HEK293T (cell line): ENCODE measurements at regions not wholly inside any gene's neighbourhood (a gene's known extent, or its start where the extent isn't known, plus 50 kb on each side); places are given as distances from the start of the nearest gene placed in this dataset.
A peak's percentile ranks its signal among the peaks of the same experiment; 100 is the strongest.

ENCODE experiments used
- CTCF ChIA-PET: fragments of 350-600 bp; formaldehyde crosslinking; extraction: SDS; loops from one replicate; lab custom pipeline; 2021; ENCODE audit warnings: antibody characterized with exemption, inconsistent platforms; lab: Yijun Ruan, JAX
- POLR2A ChIA-PET: fragments of 350-600 bp; formaldehyde crosslinking; extraction: SDS; loops from one replicate; lab custom pipeline; 2020; ENCODE audit warnings: antibody characterized with exemption, inconsistent platforms; lab: Yijun Ruan, JAX
- DNase-seq: peaks from one replicate; pipeline ENCODE4 v3.0.0; 2012; ENCODE audit warnings: mixed read lengths; ENCODE audit errors: extremely low spot score
- ARNT ChIP-seq: fragments of 450-650 bp; IDR thresholded peaks from 2 replicates; pipeline ENCODE4 v1.6.1; 2017; ENCODE audit warnings: mild to moderate bottlenecking
- BHLHE40 ChIP-seq: fragments of 450-650 bp; IDR thresholded peaks from 2 replicates; pipeline ENCODE4 v1.6.1; 2016; ENCODE audit warnings: mild to moderate bottlenecking, moderate library complexity, borderline replicate concordance
- CTBP1 ChIP-seq: fragments of 450-650 bp; IDR thresholded peaks from 2 replicates; pipeline ENCODE4 v1.6.1; 2016; ENCODE audit warnings: borderline replicate concordance
- ELF4 ChIP-seq: fragments of 450-650 bp; IDR thresholded peaks from 2 replicates; pipeline ENCODE4 v1.6.1; 2017; ENCODE audit warnings: antibody characterized with exemption
- FOXA1 ChIP-seq: fragments of 450-650 bp; IDR thresholded peaks from 2 replicates; pipeline ENCODE4 v1.6.1; 2016; ENCODE audit warnings: mild to moderate bottlenecking
- FOXK2 ChIP-seq: fragments of 450-650 bp; IDR thresholded peaks from 2 replicates; pipeline ENCODE4 v1.6.1; 2016; ENCODE audit warnings: mild to moderate bottlenecking
- FOXM1 ChIP-seq: fragments of 450-650 bp; IDR thresholded peaks from 2 replicates; pipeline ENCODE4 v1.6.1; 2017; ENCODE audit warnings: mild to moderate bottlenecking, borderline replicate concordance
- HDGF ChIP-seq: fragments of 450-650 bp; IDR thresholded peaks from 2 replicates; pipeline ENCODE4 v1.6.1; 2017; ENCODE audit warnings: antibody characterized with exemption, borderline replicate concordance
- L3MBTL2 ChIP-seq: fragments of 450-650 bp; conservative IDR thresholded peaks from 2 replicates; pipeline ENCODE4 v1.6.1; 2016; ENCODE audit warnings: mild to moderate bottlenecking
- LEF1 ChIP-seq: fragments of 450-650 bp; IDR thresholded peaks from 2 replicates; pipeline ENCODE4 v1.6.1; 2017; ENCODE audit warnings: mild to moderate bottlenecking, borderline replicate concordance
- NFRKB ChIP-seq: fragments of 450-650 bp; IDR thresholded peaks from 2 replicates; pipeline ENCODE4 v1.6.1; 2016; ENCODE audit warnings: mild to moderate bottlenecking, moderate library complexity
- SP1 ChIP-seq: fragments of 450-650 bp; IDR thresholded peaks from 2 replicates; pipeline ENCODE4 v1.6.1; 2017
- SUZ12 ChIP-seq: fragments of 450-650 bp; IDR thresholded peaks from 2 replicates; pipeline ENCODE4 v1.6.1; 2016; ENCODE audit warnings: mild to moderate bottlenecking
- TARDBP ChIP-seq: fragments of 450-650 bp; IDR thresholded peaks from 2 replicates; pipeline ENCODE4 v1.6.1; 2016
- ZNF384 ChIP-seq: fragments of 450-650 bp; IDR thresholded peaks from 2 replicates; pipeline ENCODE4 v1.6.1; 2016
- TF ChIP-seq, protein P1 (sequence below): fragments of 450-650 bp; IDR thresholded peaks from 2 replicates; pipeline ENCODE4 v1.6.1; 2016

DNA sequence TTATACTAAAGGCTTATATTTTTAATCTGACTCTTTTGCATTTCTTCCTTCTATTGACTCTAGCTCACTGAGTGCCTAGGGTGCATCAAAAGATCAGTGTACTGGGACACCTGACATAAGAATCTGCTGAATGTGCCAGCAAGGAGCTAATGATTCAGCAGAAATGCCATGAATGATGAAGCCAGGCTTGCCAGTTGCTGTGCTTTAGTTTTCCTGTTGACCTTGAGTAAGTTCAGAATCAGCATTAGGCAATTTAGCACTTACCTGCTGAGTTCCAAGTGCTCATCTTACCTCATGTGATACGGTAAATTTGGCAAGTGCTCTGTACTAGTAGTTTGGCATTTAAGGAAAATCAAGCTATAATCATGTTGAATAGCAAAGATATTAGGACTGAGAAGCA lies 523.2 kb upstream of the B3GALT2 start:
- DNase-seq = no peak
- ChIA-PET POLR2A (no interaction called here), CTCF (no interaction called here)
- TF ChIP-seq FOXA1 (no peak), BHLHE40 (no peak), SP1 (no peak), L3MBTL2 (no peak), HDGF (no peak), LEF1 (no peak), NFRKB (no peak), ARNT (no peak), ZNF384 (no peak), SUZ12 (no peak)
- TF ChIP-seq, protein P1, sequence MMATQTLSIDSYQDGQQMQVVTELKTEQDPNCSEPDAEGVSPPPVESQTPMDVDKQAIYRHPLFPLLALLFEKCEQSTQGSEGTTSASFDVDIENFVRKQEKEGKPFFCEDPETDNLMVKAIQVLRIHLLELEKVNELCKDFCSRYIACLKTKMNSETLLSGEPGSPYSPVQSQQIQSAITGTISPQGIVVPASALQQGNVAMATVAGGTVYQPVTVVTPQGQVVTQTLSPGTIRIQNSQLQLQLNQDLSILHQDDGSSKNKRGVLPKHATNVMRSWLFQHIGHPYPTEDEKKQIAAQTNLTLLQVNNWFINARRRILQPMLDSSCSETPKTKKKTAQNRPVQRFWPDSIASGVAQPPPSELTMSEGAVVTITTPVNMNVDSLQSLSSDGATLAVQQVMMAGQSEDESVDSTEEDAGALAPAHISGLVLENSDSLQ = no peak

DNA sequence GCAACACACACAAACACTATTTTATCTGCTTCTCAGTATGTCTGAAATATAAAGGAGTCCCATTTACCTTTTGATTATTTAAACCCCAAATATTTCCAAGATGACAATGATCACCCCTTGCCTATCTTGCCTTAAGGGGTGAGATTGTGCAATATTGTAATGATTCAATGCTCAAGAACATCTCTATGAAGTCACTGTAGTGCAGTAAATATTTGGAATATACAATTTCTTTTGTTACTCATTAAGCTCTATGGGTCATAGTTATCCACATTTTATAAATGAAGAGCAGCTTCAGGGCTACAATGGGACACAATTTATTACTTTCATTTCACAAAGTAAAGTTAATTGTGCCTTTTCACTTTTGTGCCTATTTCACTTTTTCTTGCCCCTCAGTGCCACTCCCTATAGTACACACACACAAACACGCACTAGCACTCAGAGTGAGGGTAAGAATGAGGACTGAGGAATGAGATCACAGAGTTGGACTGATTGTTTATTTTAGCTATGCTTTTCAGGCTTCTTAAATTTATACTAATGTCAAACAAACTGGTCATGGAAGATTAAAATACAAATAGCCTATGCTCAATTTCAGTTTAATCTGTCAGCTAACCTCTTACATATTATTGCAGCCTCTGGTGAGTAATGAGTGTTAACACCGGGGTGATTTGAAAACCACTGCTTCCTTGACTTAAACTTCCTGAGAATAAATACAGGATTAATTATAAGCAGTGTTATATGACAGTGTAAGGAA lies 521.0 kb upstream of the B3GALT2 start:
- POLR2A ChIA-PET = no interaction called here
- TF ChIP-seq ZNF384 = no peak
- TF ChIP-seq CTBP1 = peak; percentile 42; the same call in 1 of the 2 replicates
- TF ChIP-seq LEF1 = 0 out of 2 replicates have a peak, but pooled peaks have one; percentile 19
- TF ChIP-seq, protein P1 = peak; percentile 57
- CTCF ChIA-PET = no interaction called here
- DNase-seq = peak; percentile 8

DNA sequence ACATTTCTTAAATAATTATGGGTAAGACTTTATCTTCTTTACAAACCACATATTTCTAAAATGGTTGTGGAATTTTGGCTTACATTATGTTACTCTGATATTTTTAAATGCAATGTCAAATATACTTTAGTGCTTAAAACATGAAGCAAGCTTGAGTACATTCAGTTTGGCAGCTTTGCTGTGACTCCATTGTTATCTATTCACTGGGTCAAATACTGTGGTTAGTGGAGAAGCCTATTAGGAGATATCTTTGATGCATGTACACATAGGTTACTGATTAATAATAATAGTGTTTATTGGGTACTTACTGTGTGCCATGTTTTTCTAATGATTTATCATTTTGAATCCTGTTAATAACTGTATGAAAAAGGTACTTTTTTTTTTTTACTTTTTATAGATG lies 520.4 kb upstream of the B3GALT2 start:
- ChIA-PET CTCF (no interaction called here), POLR2A (no interaction called here)
- no peak for DNase-seq
- no peak for TF ChIP-seq TARDBP
- TF ChIP-seq LEF1 = no peak
- TF ChIP-seq FOXM1 = no peak
- no peak for TF ChIP-seq CTBP1
- no peak for TF ChIP-seq L3MBTL2
- TF ChIP-seq FOXA1 = no peak
- no peak for TF ChIP-seq BHLHE40
- TF ChIP-seq, protein P1 = no peak
- no peak for TF ChIP-seq ELF4
- TF ChIP-seq SUZ12 = no peak
- no peak for TF ChIP-seq ARNT
- TF ChIP-seq NFRKB = no peak
- no peak for TF ChIP-seq ZNF384

DNA sequence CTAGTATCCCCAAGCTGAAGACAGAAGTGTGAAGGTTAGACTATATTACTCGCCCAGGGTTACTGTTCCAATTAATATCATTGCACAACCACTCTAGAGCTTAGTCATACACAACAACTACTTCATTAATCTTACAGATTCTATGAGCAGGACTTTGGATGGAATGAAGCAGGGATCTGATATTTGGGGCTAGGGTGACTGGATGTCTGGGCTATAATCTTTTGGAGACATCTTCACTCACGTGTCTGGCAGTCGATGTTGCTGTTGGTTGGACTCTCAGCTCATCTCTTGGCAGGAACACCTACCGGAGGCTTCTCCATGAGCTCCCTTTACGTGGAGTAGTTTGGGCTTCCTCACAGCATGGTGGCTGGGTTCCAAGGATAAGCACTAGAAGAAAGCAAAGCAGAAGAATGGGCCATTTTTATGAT lies 519.2 kb upstream of the B3GALT2 start:
- TF ChIP-seq SP1 = no peak
- DNase-seq = no peak
- CTCF ChIA-PET = no interaction called here
- POLR2A ChIA-PET = no interaction called here

DNA sequence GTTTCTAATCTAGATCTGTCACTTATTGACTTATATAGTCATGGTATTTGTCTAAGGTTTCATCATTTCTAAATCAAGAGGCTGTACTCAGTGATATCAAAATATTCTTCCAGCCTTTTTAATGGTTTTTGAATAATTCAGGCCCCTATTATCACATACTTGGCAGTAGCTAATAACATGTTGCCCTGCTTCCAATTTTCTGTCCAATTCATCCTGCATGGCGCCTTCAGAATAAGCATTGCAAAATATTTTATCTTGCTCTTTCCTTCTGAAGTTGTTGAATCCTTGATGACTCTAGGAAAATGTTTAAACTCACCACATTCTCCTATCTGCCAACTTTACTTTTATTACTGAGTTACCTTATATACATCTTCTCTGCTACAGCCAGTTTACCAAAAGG lies 517.2 kb upstream of the B3GALT2 start:
- DNase-seq = no peak
- ChIA-PET CTCF (no interaction called here), POLR2A (no interaction called here)
- TF ChIP-seq FOXK2 (no peak), HDGF (no peak), FOXM1 (no peak), ARNT (no peak), FOXA1 (no peak), SP1 (no peak)

DNA sequence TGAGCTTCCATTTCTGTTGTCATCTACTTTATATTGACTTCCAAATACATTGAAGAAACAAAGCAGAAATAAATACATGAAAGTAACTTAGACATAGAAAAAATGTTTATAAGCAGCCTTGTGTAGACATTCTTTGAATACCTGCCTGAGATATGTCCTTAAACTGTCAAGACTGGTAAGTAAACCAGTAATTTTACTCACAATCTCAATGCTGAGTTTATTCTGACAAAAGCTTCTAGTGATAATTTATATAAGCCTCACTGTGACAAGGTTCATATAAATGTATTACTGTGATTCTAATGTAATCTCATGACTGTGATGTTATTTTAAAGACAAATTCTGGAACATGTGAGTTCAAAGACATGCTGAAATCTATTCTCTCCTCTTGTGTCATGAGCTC lies 516.7 kb upstream of the B3GALT2 start:
- no peak for DNase-seq
- no peak for TF ChIP-seq BHLHE40
- no peak for TF ChIP-seq SUZ12
- TF ChIP-seq ZNF384 = no peak
- no peak for TF ChIP-seq FOXA1
- no peak for TF ChIP-seq LEF1
- TF ChIP-seq HDGF = no peak
- TF ChIP-seq L3MBTL2 = no peak
- TF ChIP-seq FOXK2 = no peak
- no peak for TF ChIP-seq FOXM1
- TF ChIP-seq TARDBP = no peak
- TF ChIP-seq, protein P1 = no peak
- no peak for TF ChIP-seq NFRKB
- no peak for TF ChIP-seq SP1
- TF ChIP-seq CTBP1 = no peak
- TF ChIP-seq ARNT = no peak
- no peak for TF ChIP-seq ELF4
- ChIA-PET POLR2A (no interaction called here), CTCF (no interaction called here)
